ENCODE measurements at regions not wholly inside any gene's neighbourhood (a gene's known extent, or its start where the extent isn't known, plus 50 kb on each side); places are given as distances from the start of the nearest gene placed in this dataset.

DNA sequence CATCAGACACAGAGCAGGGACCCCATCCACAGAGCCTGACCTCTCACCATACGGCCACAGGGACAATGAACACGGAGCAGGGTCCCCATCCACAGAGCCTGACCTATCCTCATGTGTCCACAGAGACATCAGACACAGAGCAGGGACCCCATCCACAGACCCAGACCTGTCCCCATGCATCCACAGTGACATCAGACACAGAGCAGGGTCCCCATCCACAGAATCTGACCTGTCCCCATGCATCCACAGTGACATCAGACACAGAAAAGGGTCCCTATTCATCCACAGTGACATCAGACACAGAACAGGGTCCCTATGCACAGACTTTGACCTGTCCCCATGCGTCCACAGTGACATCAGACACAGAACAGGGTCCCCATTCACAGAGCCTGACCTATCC lies 325.1 kb upstream of the RAB6C start:
- TF ChIP-seq, protein P1, sequence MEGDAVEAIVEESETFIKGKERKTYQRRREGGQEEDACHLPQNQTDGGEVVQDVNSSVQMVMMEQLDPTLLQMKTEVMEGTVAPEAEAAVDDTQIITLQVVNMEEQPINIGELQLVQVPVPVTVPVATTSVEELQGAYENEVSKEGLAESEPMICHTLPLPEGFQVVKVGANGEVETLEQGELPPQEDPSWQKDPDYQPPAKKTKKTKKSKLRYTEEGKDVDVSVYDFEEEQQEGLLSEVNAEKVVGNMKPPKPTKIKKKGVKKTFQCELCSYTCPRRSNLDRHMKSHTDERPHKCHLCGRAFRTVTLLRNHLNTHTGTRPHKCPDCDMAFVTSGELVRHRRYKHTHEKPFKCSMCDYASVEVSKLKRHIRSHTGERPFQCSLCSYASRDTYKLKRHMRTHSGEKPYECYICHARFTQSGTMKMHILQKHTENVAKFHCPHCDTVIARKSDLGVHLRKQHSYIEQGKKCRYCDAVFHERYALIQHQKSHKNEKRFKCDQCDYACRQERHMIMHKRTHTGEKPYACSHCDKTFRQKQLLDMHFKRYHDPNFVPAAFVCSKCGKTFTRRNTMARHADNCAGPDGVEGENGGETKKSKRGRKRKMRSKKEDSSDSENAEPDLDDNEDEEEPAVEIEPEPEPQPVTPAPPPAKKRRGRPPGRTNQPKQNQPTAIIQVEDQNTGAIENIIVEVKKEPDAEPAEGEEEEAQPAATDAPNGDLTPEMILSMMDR (IDR thresholded peaks at IDR 0.05; ENCODE audit: low read depth, low read length, poor library complexity, severe bottlenecking): no peak
- no peak for TF ChIP-seq EZH2phosphoT487 (IDR thresholded peaks at IDR 0.05; ENCODE audit: borderline replicate concordance, low read length)

Measured in DOHH2 (cell line).